ENCODE measurements at regions not wholly inside any gene's neighbourhood (a gene's known extent, or its start where the extent isn't known, plus 50 kb on each side); places are given as distances from the start of the nearest gene placed in this dataset.

DNA sequence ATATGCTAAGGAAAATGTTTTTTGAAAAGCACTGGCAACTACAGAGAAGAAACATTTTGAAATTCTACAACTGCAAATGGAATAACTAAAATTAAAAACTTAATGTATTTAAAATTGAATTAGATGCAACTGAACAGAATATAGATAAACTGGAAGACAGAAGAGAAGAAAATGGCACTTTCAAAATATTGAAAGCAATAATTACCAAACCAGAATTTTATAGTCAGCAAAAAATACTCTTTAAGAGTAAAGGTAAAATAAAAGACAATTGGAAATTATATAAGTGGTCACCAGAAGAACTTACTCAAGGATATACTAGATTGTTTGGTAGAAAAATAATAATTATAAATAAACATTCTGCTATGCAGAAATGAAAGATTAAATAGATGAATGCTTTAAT lies 927.7 kb upstream of the ZWINT start:
- TF ChIP-seq CTCF (conservative IDR thresholded peaks at IDR 0.05 in 1 of 2, IDR thresholded peaks at IDR 0.05 in 1 of 2; ENCODE audit: extremely low read depth in 1 of 2, insufficient read depth in 1 of 2, low read depth in 1 of 2, low read length in 2 of 2) = no peak
- TF ChIP-seq EZH2 (IDR thresholded peaks at IDR 0.05; ENCODE audit: borderline replicate concordance, low read length) = no peak
